HG03095 (cell line): ENCODE measurements at regions not wholly inside any gene's neighbourhood (a gene's known extent, or its start where the extent isn't known, plus 50 kb on each side); places are given as distances from the start of the nearest gene placed in this dataset.

Source experiments
- ATAC-seq: cut with Tn5 transposase; IDR thresholded peaks from one replicate; pipeline ENCODE4 v1.9.1; 2021; ENCODE audit warnings: moderate library complexity; ENCODE audit not compliant: unreplicated experiment

GRCh38 chr9:106727969-106728368, 135.0 kb upstream of the ZNF462 start:
- no peak for ATAC-seq

GRCh38 chr9:106728860-106729259, 134.1 kb upstream of the ZNF462 start:
- ATAC-seq, result no peak

GRCh38 chr9:106731910-106732309, 131.1 kb upstream of the ZNF462 start:
- ATAC-seq, result no peak

- ATAC-seq, result no peak
These were observed 129.1 kb upstream of the ZNF462 start for GRCh38 chr9:106733828-106734380.

GRCh38 chr9:106737516-106737915, 125.5 kb upstream of the ZNF462 start:
- ATAC-seq, result no peak

- no peak for ATAC-seq
These were observed 124.9 kb upstream of the ZNF462 start for GRCh38 chr9:106738109-106738508.

GRCh38 chr9:106745457-106745856, 117.5 kb upstream of the ZNF462 start:
- ATAC-seq, result no peak

GRCh38 chr9:106745876-106746275, 117.1 kb upstream of the ZNF462 start:
- no peak for ATAC-seq

- ATAC-seq, result no peak
These were observed 111.3 kb upstream of the ZNF462 start for GRCh38 chr9:106751681-106752080.

GRCh38 chr9:106752581-106752980, 110.4 kb upstream of the ZNF462 start:
- ATAC-seq, result peak; percentile 7

GRCh38 chr9:106753155-106753671, 109.8 kb upstream of the ZNF462 start:
- ATAC-seq, result peak; percentile 93

GRCh38 chr9:106755736-106756135, 107.2 kb upstream of the ZNF462 start:
- no peak for ATAC-seq

- ATAC-seq, result no peak
These were observed 105.5 kb upstream of the ZNF462 start for GRCh38 chr9:106757514-106757913.

GRCh38 chr9:106758911-106759310, 104.1 kb upstream of the ZNF462 start:
- peak; percentile 91 for ATAC-seq

GRCh38 chr9:106761493-106761892, 101.5 kb upstream of the ZNF462 start:
- no peak for ATAC-seq

- ATAC-seq, result no peak
These were observed 96.3 kb upstream of the ZNF462 start for GRCh38 chr9:106766616-106767015.

- ATAC-seq, result no peak
These were observed 93.6 kb upstream of the ZNF462 start for GRCh38 chr9:106769331-106769730.

GRCh38 chr9:106771608-106772007, 91.4 kb upstream of the ZNF462 start:
- no peak for ATAC-seq

GRCh38 chr9:106772523-106773290, 90.3 kb upstream of the ZNF462 start:
- ATAC-seq, result no peak

GRCh38 chr9:106773750-106774149, 89.2 kb upstream of the ZNF462 start:
- ATAC-seq, result no peak

GRCh38 chr9:106775960-106776359, 87.0 kb upstream of the ZNF462 start:
- ATAC-seq, result no peak

GRCh38 chr9:106779796-106780195, 83.2 kb upstream of the ZNF462 start:
- no peak for ATAC-seq
